ENCODE measurements at regions not wholly inside any gene's neighbourhood (a gene's known extent, or its start where the extent isn't known, plus 50 kb on each side); places are given as distances from the start of the nearest gene placed in this dataset.
A peak's percentile ranks its signal among the peaks of the same experiment; 100 is the strongest.

DNA sequence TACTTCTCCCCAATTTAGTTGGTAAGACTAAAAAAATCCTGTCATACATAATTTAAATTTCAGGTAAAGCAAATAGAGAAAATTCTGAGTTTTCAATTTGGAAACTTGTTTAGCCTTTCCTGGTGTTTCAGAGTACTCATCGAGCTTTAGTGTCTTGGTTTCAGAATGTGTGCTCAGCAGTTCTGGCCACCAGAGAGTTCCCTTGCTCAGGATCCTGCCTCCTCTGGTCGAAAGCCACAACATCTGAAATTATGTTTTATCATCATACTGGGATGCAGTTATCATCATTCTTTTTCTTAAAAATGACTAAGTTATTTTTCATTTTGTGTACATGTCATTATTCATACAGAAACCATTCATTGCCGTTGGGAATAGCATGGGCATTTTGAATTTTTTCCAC is 263.2 kb upstream of the SPRY2 start:
- no peak overlapping the region for H3K4me3 ChIP-seq (ENCODE audit: low read length)
- no peak overlapping the region for H3K27ac ChIP-seq (ENCODE audit: low read length)
- no peaks in the 10 kb centered on the region for H3K9me3 ChIP-seq (ENCODE audit: control insufficient read depth, low read depth, low read length)
- 94% methylated on average over 2 of the region's 3 CpGs for WGBS (ENCODE audit: insufficient coverage, low lambda C conversion rate)
- H3K27me3 ChIP-seq (ENCODE audit: control insufficient read depth, insufficient read depth, low read length): no peaks in the 10 kb centered on the region
- no peaks in the 10 kb centered on the region for H3K36me3 ChIP-seq (ENCODE audit: control insufficient read depth, insufficient read depth, low read length)
- DNase-seq: no peak
- H3K4me1 ChIP-seq (ENCODE audit: control insufficient read depth, insufficient read depth, low read length): no peaks in the 10 kb centered on the region

DNA sequence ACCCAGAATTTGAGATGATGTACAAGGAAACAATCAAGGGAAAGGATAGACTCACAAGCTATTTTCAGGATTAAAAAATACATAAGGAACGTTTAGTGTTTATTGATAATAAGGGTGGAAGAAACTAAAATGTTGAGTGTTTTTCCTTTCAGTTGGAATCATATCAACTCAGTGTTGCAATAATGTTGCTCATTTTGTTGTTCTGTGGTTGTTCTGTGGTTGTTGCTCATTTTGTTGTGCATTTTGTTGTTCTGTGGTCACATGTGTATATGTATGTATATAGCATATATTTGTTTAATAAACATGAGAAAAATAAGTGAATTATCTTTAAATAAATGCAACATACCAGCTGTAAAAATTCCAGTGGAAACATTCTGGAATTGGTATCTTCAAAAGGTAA is 262.4 kb upstream of the SPRY2 start:
- Histone ChIP-seq H3K4me3 (ENCODE audit: low read length) (no peak overlapping the region), H3K27ac (ENCODE audit: low read length) (no peak overlapping the region), H3K27me3 (ENCODE audit: control insufficient read depth, insufficient read depth, low read length) (no peaks in the 10 kb centered on the region), H3K36me3 (ENCODE audit: control insufficient read depth, insufficient read depth, low read length) (no peaks in the 10 kb centered on the region), H3K4me1 (ENCODE audit: control insufficient read depth, insufficient read depth, low read length) (no peaks in the 10 kb centered on the region), H3K9me3 (ENCODE audit: control insufficient read depth, low read depth, low read length) (no peaks in the 10 kb centered on the region)
- WGBS (ENCODE audit: insufficient coverage, low lambda C conversion rate): 67% methylated on average over 1 of the region's 1 CpG
- DNase-seq: no peak

DNA sequence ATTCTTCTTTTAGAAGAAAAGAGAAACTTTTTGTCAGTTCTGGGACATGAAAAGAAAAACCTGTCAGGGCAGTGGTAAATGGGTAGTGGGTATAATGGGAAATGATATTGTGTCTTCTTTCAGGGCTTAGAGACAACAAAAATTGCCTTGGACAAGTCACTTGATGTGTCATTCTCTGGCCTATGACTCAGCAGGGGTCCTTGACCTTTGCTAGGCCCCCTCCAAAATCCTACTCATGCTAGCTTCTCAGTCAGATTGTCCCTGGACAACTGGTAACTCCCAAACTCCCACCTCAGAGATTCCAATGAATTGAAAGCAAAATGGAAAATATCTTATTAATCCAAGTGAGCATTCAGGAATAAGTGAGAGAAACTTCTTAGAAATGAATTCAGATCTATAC is 258.8 kb upstream of the SPRY2 start:
- DNase-seq: no peak
- Histone ChIP-seq H3K27me3 (ENCODE audit: control insufficient read depth, insufficient read depth, low read length) (no peaks in the 10 kb centered on the region), H3K9me3 (ENCODE audit: control insufficient read depth, low read depth, low read length) (no peaks in the 10 kb centered on the region), H3K36me3 (ENCODE audit: control insufficient read depth, insufficient read depth, low read length) (no peaks in the 10 kb centered on the region), H3K4me1 (ENCODE audit: control insufficient read depth, insufficient read depth, low read length) (no peaks in the 10 kb centered on the region), H3K27ac (ENCODE audit: low read length) (no peak overlapping the region), H3K4me3 (ENCODE audit: low read length) (no peak overlapping the region)

DNA sequence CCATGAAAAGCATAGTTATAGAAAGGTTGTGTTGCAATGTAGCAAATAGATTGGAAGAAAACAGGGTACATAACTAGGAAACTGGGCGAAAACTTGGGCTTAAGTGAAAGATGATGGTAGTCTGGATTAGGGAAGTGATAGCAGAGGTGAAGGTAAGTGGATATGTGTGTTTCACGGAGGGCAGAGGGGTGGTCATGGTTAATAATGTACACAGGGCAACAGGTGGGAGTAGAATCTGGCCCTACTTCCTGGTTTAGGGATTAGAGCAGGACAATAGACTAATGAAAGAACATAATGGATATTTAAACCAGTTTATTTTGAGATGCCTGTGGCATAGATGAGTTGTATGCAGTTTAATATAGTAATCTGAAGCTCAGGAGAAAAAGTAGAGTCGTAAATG is 257.3 kb upstream of the SPRY2 start:
- Histone ChIP-seq H3K9me3 (ENCODE audit: control insufficient read depth, low read depth, low read length) (no peaks in the 10 kb centered on the region), H3K4me1 (ENCODE audit: control insufficient read depth, insufficient read depth, low read length) (no peaks in the 10 kb centered on the region), H3K27me3 (ENCODE audit: control insufficient read depth, insufficient read depth, low read length) (no peaks in the 10 kb centered on the region), H3K36me3 (ENCODE audit: control insufficient read depth, insufficient read depth, low read length) (no peaks in the 10 kb centered on the region), H3K4me3 (ENCODE audit: low read length) (no peak overlapping the region), H3K27ac (ENCODE audit: low read length) (no peak overlapping the region)
- DNase-seq: no peak
- WGBS (ENCODE audit: insufficient coverage, low lambda C conversion rate): 75% methylated on average over 2 of the region's 3 CpGs

DNA sequence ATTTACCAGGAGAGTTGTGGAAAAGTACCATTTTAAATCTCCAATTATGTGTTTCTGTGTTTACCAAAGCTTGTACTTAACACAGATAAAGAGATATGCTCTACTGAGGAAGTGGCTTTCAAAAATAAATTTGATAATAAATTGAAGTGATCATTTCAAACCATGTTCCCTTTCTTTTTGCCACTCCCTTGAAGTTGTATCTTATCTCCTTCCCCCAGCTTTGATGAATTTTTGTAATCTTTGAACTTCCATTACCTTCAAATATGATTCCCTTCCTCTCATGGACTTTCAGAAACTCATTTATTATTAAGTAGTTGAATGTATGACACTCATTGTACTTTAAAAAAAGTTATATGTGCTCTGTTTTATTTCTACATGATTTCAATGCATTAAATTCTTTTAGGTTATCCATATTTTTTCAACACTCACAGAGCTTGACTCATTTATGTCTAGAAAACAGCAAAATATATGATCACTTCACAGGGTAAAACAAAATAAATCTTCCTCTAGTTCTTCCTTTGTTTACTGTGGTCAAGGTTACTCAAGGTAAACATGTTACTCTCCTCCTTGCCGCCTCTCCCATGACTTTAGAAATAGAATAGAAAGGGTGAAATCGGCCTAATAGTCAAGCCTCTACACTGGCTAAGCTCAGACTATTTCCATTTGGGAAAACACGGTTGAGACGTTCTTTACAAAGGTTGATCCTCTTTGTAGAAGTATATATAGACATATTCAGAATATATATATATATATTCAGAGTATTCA is 251.2 kb upstream of the SPRY2 start:
- Histone ChIP-seq H3K27me3 (ENCODE audit: control insufficient read depth, insufficient read depth, low read length) (no peaks in the 10 kb centered on the region), H3K4me3 (ENCODE audit: low read length) (no peak overlapping the region), H3K9me3 (ENCODE audit: control insufficient read depth, low read depth, low read length) (peaks cover 2% of the 10 kb centered on the region), H3K27ac (ENCODE audit: low read length) (no peak overlapping the region), H3K36me3 (ENCODE audit: control insufficient read depth, insufficient read depth, low read length) (no peaks in the 10 kb centered on the region), H3K4me1 (ENCODE audit: control insufficient read depth, insufficient read depth, low read length) (no peaks in the 10 kb centered on the region)
- no CpG with 5 or more reads among the region's 4 CpGs for WGBS (ENCODE audit: insufficient coverage, low lambda C conversion rate)
- DNase-seq: no peak

DNA sequence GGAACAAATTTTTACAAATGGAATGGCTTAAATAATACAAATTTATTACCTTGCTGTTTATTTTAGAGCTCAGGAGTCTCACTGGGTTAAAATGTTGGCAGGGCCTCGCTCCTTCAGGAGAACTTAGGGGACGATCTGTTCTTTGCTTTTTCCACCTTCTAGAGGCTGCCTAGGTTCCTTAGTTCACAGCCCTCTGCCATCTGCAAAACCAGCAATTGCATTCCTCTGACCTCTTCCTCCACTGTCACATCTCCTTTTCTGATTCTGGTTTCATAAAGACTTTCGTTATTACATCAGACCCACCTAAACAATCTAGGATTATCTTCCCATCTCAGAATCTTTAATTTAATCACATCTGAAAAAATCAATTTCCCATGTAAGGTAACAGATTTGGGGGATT is 249.6 kb upstream of the SPRY2 start:
- no peaks in the 10 kb centered on the region for H3K27me3 ChIP-seq (ENCODE audit: control insufficient read depth, insufficient read depth, low read length)
- DNase-seq: no peak
- H3K27ac ChIP-seq (ENCODE audit: low read length): no peak overlapping the region
- H3K9me3 ChIP-seq (ENCODE audit: control insufficient read depth, low read depth, low read length): peaks cover 2% of the 10 kb centered on the region
- no peaks in the 10 kb centered on the region for H3K4me1 ChIP-seq (ENCODE audit: control insufficient read depth, insufficient read depth, low read length)
- no peak overlapping the region for H3K4me3 ChIP-seq (ENCODE audit: low read length)
- 100% methylated on average over 1 of the region's 3 CpGs for WGBS (ENCODE audit: insufficient coverage, low lambda C conversion rate)
- no peaks in the 10 kb centered on the region for H3K36me3 ChIP-seq (ENCODE audit: control insufficient read depth, insufficient read depth, low read length)

DNA sequence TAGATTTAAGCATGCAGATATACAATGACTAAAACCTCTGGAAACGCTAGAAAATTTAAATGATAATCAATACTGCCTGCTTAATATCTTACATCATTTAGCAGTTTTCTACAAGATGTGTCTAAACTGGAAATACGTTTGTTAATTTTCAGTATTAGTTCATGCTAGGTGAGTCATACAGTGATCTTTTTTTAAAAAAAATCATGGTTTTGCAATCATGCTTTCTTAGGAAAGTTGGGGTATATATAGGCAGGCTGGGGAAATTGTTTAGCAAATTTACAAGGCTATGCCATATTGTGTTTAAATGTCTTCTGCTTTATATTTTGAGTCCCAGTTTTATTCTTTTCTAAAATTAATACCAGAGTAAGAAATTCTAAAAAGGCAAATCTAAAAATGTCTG is 245.4 kb upstream of the SPRY2 start:
- H3K27ac ChIP-seq (ENCODE audit: low read length): no peak overlapping the region
- 47% methylated on average over 2 of the region's 2 CpGs for WGBS (ENCODE audit: insufficient coverage, low lambda C conversion rate)
- no peak for DNase-seq
- peaks cover 2% of the 10 kb centered on the region for H3K9me3 ChIP-seq (ENCODE audit: control insufficient read depth, low read depth, low read length)
- H3K27me3 ChIP-seq (ENCODE audit: control insufficient read depth, insufficient read depth, low read length): no peaks in the 10 kb centered on the region
- H3K4me1 ChIP-seq (ENCODE audit: control insufficient read depth, insufficient read depth, low read length): no peaks in the 10 kb centered on the region
- no peaks in the 10 kb centered on the region for H3K36me3 ChIP-seq (ENCODE audit: control insufficient read depth, insufficient read depth, low read length)
- H3K4me3 ChIP-seq (ENCODE audit: low read length): no peak overlapping the region

DNA sequence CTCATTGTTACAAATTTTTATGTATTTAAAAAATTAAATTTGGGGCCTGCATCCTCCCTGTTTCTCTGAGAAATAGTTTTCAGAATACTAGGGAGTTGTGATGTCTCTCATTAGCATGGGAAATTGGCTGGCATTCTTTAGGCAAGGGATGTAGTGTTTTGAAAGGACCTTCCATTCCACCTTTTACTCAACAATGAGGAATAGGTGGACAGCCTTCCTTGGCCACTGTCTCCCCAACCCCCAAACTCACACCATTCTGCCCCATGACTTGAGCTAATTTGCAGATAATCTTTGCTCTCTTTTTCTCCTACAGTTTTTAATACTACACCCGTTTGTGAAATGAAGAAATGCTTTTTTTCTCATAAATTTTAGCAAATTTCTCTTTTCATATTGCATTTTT is 244.6 kb upstream of the SPRY2 start:
- Histone ChIP-seq H3K27ac (ENCODE audit: low read length) (no peak overlapping the region), H3K4me1 (ENCODE audit: control insufficient read depth, insufficient read depth, low read length) (no peaks in the 10 kb centered on the region), H3K9me3 (ENCODE audit: control insufficient read depth, low read depth, low read length) (peaks cover 2% of the 10 kb centered on the region), H3K36me3 (ENCODE audit: control insufficient read depth, insufficient read depth, low read length) (no peaks in the 10 kb centered on the region), H3K27me3 (ENCODE audit: control insufficient read depth, insufficient read depth, low read length) (no peaks in the 10 kb centered on the region), H3K4me3 (ENCODE audit: low read length) (no peak overlapping the region)
- DNase-seq: no peak
- WGBS (ENCODE audit: insufficient coverage, low lambda C conversion rate): 78% methylated on average over 1 of the region's 1 CpG

DNA sequence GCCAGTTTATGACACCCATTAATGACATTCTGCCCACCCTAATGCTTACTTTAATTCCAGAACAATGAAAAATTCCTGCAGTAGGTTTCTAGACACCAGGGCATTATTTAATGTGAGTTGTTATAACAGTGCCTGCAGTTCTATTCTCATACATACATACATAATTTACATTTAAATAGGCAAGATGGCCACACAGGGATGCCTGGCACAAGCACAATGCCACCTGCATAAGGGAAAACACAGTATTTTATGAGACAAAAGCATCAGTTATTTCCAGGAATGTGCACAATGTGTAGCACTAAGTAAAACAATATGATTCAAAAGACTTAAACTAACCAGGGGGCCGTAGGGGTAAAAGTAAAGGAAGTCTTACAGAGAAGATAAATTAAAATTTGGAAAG is 243.9 kb upstream of the SPRY2 start:
- no peak for DNase-seq
- H3K27ac ChIP-seq (ENCODE audit: low read length): no peak overlapping the region
- H3K27me3 ChIP-seq (ENCODE audit: control insufficient read depth, insufficient read depth, low read length): no peaks in the 10 kb centered on the region
- WGBS (ENCODE audit: insufficient coverage, low lambda C conversion rate): 86% methylated on average over 1 of the region's 1 CpG
- H3K4me3 ChIP-seq (ENCODE audit: low read length): no peak overlapping the region
- peaks cover 2% of the 10 kb centered on the region for H3K9me3 ChIP-seq (ENCODE audit: control insufficient read depth, low read depth, low read length)
- H3K4me1 ChIP-seq (ENCODE audit: control insufficient read depth, insufficient read depth, low read length): no peaks in the 10 kb centered on the region
- no peaks in the 10 kb centered on the region for H3K36me3 ChIP-seq (ENCODE audit: control insufficient read depth, insufficient read depth, low read length)

DNA sequence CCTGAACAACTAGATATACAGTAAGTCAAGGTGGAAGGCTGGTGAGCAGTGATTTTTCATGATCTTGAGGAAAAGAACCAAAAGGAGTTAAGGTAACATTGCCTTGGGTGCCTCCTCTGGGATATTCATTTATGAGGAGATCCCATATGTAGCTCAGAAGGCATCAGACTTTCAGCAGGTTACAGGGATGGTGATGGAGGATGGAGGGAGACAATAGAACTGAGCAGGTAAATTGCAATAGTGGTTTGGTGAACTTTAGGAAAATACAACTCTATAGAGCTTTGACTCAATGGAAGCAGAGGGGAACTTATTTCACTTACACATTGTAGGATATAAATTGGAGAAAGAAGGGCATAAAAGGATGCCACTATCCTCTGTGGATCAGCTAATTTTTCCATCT is 243.4 kb upstream of the SPRY2 start:
- Histone ChIP-seq H3K36me3 (ENCODE audit: control insufficient read depth, insufficient read depth, low read length) (no peaks in the 10 kb centered on the region), H3K27me3 (ENCODE audit: control insufficient read depth, insufficient read depth, low read length) (no peaks in the 10 kb centered on the region), H3K4me1 (ENCODE audit: control insufficient read depth, insufficient read depth, low read length) (no peaks in the 10 kb centered on the region), H3K4me3 (ENCODE audit: low read length) (no peak overlapping the region), H3K27ac (ENCODE audit: low read length) (no peak overlapping the region), H3K9me3 (ENCODE audit: control insufficient read depth, low read depth, low read length) (peaks cover 2% of the 10 kb centered on the region)
- no peak for DNase-seq

DNA sequence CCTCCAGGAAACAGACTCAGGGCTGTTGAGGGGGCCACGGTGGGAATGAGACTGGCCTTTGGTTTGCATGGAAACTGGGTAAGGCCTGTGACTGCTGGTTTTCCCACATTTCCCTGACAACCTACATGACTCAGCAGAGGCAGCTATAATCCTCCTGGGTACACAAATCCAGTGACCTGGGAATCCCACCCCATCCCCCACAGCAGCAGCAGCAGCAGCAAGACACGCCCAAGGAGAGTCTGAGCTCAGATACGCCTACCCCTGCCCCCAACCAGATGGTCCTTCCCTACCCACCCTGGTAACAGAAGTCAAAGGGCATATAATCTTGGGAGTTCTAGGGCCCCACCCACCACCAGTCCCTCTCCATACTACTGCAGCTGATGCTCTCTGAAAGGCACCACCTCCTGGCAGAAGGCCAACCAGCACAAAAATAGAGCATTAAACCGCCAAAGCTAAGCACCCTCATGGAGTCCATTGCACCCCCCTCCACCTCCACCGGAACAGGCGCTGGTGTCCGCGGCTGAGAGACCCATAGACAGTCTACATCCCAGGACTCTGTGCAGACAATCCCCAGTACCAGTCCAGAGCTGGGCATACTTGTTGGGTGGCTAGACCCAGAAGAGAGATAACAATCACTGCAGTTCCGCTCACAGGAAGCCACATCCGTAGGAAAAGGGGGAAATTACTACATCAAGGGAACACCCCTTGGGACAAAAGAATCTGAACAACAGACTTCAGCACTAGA is 237.2 kb upstream of the SPRY2 start:
- Histone ChIP-seq H3K9me3 (ENCODE audit: control insufficient read depth, low read depth, low read length) (peaks cover 3% of the 10 kb centered on the region), H3K27ac (ENCODE audit: low read length) (no peak overlapping the region), H3K4me3 (ENCODE audit: low read length) (no peak overlapping the region), H3K27me3 (ENCODE audit: control insufficient read depth, insufficient read depth, low read length) (no peaks in the 10 kb centered on the region), H3K4me1 (ENCODE audit: control insufficient read depth, insufficient read depth, low read length) (no peaks in the 10 kb centered on the region), H3K36me3 (ENCODE audit: control insufficient read depth, insufficient read depth, low read length) (no peaks in the 10 kb centered on the region)
- DNase-seq: peak in 1 of 2 donors; percentile 13
- no CpG with 5 or more reads among the region's 10 CpGs for WGBS (ENCODE audit: insufficient coverage, low lambda C conversion rate)
